ENCODE measurements at regions not wholly inside any gene's neighbourhood (a gene's known extent, or its start where the extent isn't known, plus 50 kb on each side); places are given as distances from the start of the nearest gene placed in this dataset.

- Histone ChIP-seq H3K9me3 (peaks cover 0 to 3% of the 10 kb centered on the region in 2 donors), H3K27me3 (peaks cover 0 to 5% of the 10 kb centered on the region in 2 donors), H3K36me3 (no peaks in the 10 kb centered on the region), H3K27ac (no peak overlapping the region), H3K4me3 (no peak overlapping the region), H3K4me1 (no peaks in the 10 kb centered on the region)
- DNase-seq (no peak), ATAC-seq (no peak)
- no peak for TF ChIP-seq CTCF (IDR thresholded peaks at IDR 0.05)
- intact Hi-C loops (cut with DNase I) = no loop called here
These were observed 895.7 kb downstream of the TBC1D22A start for GRCh38 chr22:47658182-47658581.

GRCh38 chr22:47657224-47657623, 894.8 kb downstream of the TBC1D22A start:
- DNase-seq = no peak
- H3K27ac ChIP-seq = no peak overlapping the region
- H3K4me1 ChIP-seq = no peaks in the 10 kb centered on the region
- H3K36me3 ChIP-seq = no peaks in the 10 kb centered on the region
- no peak overlapping the region for H3K4me3 ChIP-seq
- intact Hi-C loops (cut with DNase I) = no loop called here
- H3K27me3 ChIP-seq = peaks cover 0 to 5% of the 10 kb centered on the region in 2 donors
- ATAC-seq = no peak
- no peaks in the 10 kb centered on the region for H3K9me3 ChIP-seq
- TF ChIP-seq CTCF (IDR thresholded peaks at IDR 0.05) = no peak

GRCh38 chr22:47656806-47657205, 894.4 kb downstream of the TBC1D22A start:
- Histone ChIP-seq H3K4me3 (no peak overlapping the region), H3K4me1 (no peaks in the 10 kb centered on the region), H3K27me3 (peaks cover 0 to 5% of the 10 kb centered on the region in 2 donors), H3K27ac (no peak overlapping the region), H3K9me3 (no peaks in the 10 kb centered on the region), H3K36me3 (no peaks in the 10 kb centered on the region)
- ATAC-seq (no peak), DNase-seq (no peak)
- no peak for TF ChIP-seq CTCF (IDR thresholded peaks at IDR 0.05)
- intact Hi-C loops (cut with DNase I) = no loop called here

- ATAC-seq (no peak), DNase-seq (no peak)
- no peaks in the 10 kb centered on the region for H3K9me3 ChIP-seq
- intact Hi-C loops (cut with DNase I) = no loop called here
- no peaks in the 10 kb centered on the region for H3K36me3 ChIP-seq
- no peak overlapping the region for H3K4me3 ChIP-seq
- TF ChIP-seq CTCF (IDR thresholded peaks at IDR 0.05) = no peak
- H3K27ac ChIP-seq = no peak overlapping the region
- peaks cover 0 to 5% of the 10 kb centered on the region in 2 donors for H3K27me3 ChIP-seq
- H3K4me1 ChIP-seq = no peaks in the 10 kb centered on the region
These were observed 893.5 kb downstream of the TBC1D22A start for GRCh38 chr22:47655930-47656329.

GRCh38 chr22:47654922-47655491, 892.6 kb downstream of the TBC1D22A start:
- intact Hi-C loops (cut with DNase I) = no loop called here
- ATAC-seq = no peak
- Histone ChIP-seq H3K9me3 (no peaks in the 10 kb centered on the region), H3K36me3 (no peaks in the 10 kb centered on the region), H3K27ac (no peak overlapping the region), H3K4me1 (no peaks in the 10 kb centered on the region), H3K4me3 (no peak overlapping the region), H3K27me3 (peaks cover 0 to 5% of the 10 kb centered on the region in 2 donors)
- DNase-seq = no peak
- TF ChIP-seq CTCF (IDR thresholded peaks at IDR 0.05) = no peak

Measured in left lung (tissue), 4 donors.